H1 (cell line): ENCODE measurements at regions not wholly inside any gene's neighbourhood (a gene's known extent, or its start where the extent isn't known, plus 50 kb on each side); places are given as distances from the start of the nearest gene placed in this dataset.

ENCODE experiments used
- CTCF ChIA-PET: fragments of 300-600 bp; sonication (Branson Sonifier 250); formaldehyde crosslinking; loops from one replicate; lab custom pipeline; 2021; ENCODE audit not compliant: partially characterized antibody; lab: Charles Lee
- POLR2A ChIA-PET: fragments of 300-600 bp; sonication (Branson Sonifier 250); formaldehyde crosslinking; loops from one replicate; lab custom pipeline; 2021; ENCODE audit warnings: inconsistent platforms; ENCODE audit not compliant: partially characterized antibody; lab: Charles Lee
- DNase-seq, 2 experiments: peaks; one replicate each; pipeline versions ENCODE4 v3.0.0 to v3.0.0-alpha.2; 2010 to 2022; ENCODE audit warnings: low spot score in 2 of 2, low read depth in 1 of 2, mixed read lengths in 1 of 2
- FAIRE-seq: peaks from 2 replicates; lab custom pipeline; 2011; peaks lifted over from hg19 to GRCh38; lab: Jason Lieb, UNC
- H2AFZ ChIP-seq: 2 replicates; pipeline ENCODE4 v1.8.1; 2012; ENCODE audit warnings: low read length, inconsistent platforms
- H2AK5ac ChIP-seq: 2 replicates; pipeline ENCODE4 v1.6.1; 2013; ENCODE audit warnings: low read depth, low read length
- H2BK120ac ChIP-seq: replicated peaks from 2 replicates; pipeline ENCODE3; 2013; ENCODE audit warnings: low read depth, low read length, inconsistent platforms
- H2BK12ac ChIP-seq: 2 replicates; pipeline ENCODE4 v1.6.1; 2013; ENCODE audit warnings: low read depth, low read length
- H2BK15ac ChIP-seq: 2 replicates; pipeline ENCODE4 v1.6.1; 2013; ENCODE audit warnings: low read length
- H2BK20ac ChIP-seq: 2 replicates; pipeline ENCODE4 v1.6.1; 2013; ENCODE audit warnings: low read length
- H2BK5ac ChIP-seq: 2 replicates; pipeline ENCODE4 v1.6.1; 2013; ENCODE audit warnings: low read depth, low read length
- H3K14ac ChIP-seq: 2 replicates; pipeline ENCODE4 v1.6.1; 2013; ENCODE audit warnings: inconsistent platforms; ENCODE audit not compliant: insufficient read length
- H3K18ac ChIP-seq: 2 replicates; pipeline ENCODE4 v1.6.1; 2013; ENCODE audit warnings: low read length; ENCODE audit errors: extremely low read depth
- H3K23ac ChIP-seq: 2 replicates; pipeline ENCODE4 v1.6.1; 2013; ENCODE audit warnings: inconsistent platforms; ENCODE audit not compliant: insufficient read length
- H3K23me2 ChIP-seq: 2 replicates; pipeline ENCODE4 v1.6.1; 2013; ENCODE audit warnings: low read depth, low read length
- H3K27ac ChIP-seq: 2 replicates; pipeline ENCODE4 v1.6.1; 2011; ENCODE audit warnings: low read depth, low read length, inconsistent platforms
- H3K27me3 ChIP-seq, 4 experiments: replicated peaks in 1 of 4; 1 replicate in 1 of 4; 2 replicates in 3 of 4; pipeline versions ENCODE4 v1.6.1 to v1.8.1; 2011 to 2013; ENCODE audit warnings: low read length in 3 of 4, mild to moderate bottlenecking in 3 of 4, inconsistent platforms in 2 of 4, mixed read lengths in 2 of 4, moderate library complexity in 1 of 4; ENCODE audit not compliant: control insufficient read depth in 3 of 4, insufficient read depth in 3 of 4; ENCODE audit errors: extremely low read depth in 1 of 4
- H3K36me3 ChIP-seq, 4 experiments: 2 replicates each; pipeline versions ENCODE4 v1.6.1 to v1.8.1; 2011 to 2013; ENCODE audit warnings: mild to moderate bottlenecking in 4 of 4, low read length in 3 of 4, moderate library complexity in 2 of 4, control low read depth in 1 of 4, inconsistent platforms in 1 of 4; ENCODE audit not compliant: insufficient read depth in 4 of 4, control insufficient read depth in 2 of 4
- H3K4ac ChIP-seq: replicated peaks from 2 replicates; pipeline ENCODE3; 2013; ENCODE audit warnings: low read length, low read depth, mixed read lengths, inconsistent platforms; ENCODE audit not compliant: insufficient read length
- H3K4me1 ChIP-seq, 4 experiments: replicated peaks in 1 of 4; 1 replicate in 1 of 4; 2 replicates in 3 of 4; pipeline versions ENCODE4 v1.6.1 to v1.8.1; 2011 to 2013; ENCODE audit warnings: low read length in 3 of 4, inconsistent platforms in 2 of 4, mixed read lengths in 1 of 4; ENCODE audit not compliant: insufficient read depth in 4 of 4, control insufficient read depth in 3 of 4
- H3K4me2 ChIP-seq, 2 experiments: 2 replicates each; pipeline versions ENCODE4 v1.6.1 to v1.8.1; 2011 to 2013; ENCODE audit warnings: low read depth in 2 of 2, low read length in 2 of 2, control low read depth in 1 of 2, inconsistent platforms in 1 of 2, mild to moderate bottlenecking in 1 of 2; ENCODE audit not compliant: insufficient read depth in 1 of 2
- H3K4me3 ChIP-seq, 4 experiments: fragments of 200-600, 300-600 bp in 1 of 4; sonication (generic), shearing (Covaris generic), sonication (Bioruptor Twin) in 1 of 4; 2 replicates each; pipeline versions ENCODE4 v1.5.1 to v1.8.1; 2011 to 2016; ENCODE audit warnings: low read length in 4 of 4, low read depth in 3 of 4, control low read depth in 2 of 4, inconsistent platforms in 2 of 4, mild to moderate bottlenecking in 2 of 4, mixed read lengths in 1 of 4, moderate library complexity in 1 of 4; ENCODE audit not compliant: insufficient read depth in 2 of 4; ENCODE audit errors: extremely low read depth in 1 of 4
- H3K56ac ChIP-seq: replicated peaks from 2 replicates; pipeline ENCODE3; 2013; ENCODE audit warnings: low read depth, mild to moderate bottlenecking, mixed read lengths, low read length, inconsistent platforms; ENCODE audit not compliant: insufficient read length
- H3K79me1 ChIP-seq: 2 replicates; pipeline ENCODE4 v1.6.1; 2013; ENCODE audit warnings: low read depth, low read length, control low read depth
- H3K79me2 ChIP-seq, 2 experiments: 2 replicates each; pipeline versions ENCODE4 v1.6.1 to v1.8.1; 2012 to 2013; ENCODE audit warnings: low read length in 2 of 2, mild to moderate bottlenecking in 2 of 2, inconsistent platforms in 1 of 2; ENCODE audit not compliant: insufficient read depth in 2 of 2, control insufficient read depth in 1 of 2
- H3K9ac ChIP-seq, 4 experiments: replicated peaks in 1 of 4; 1 replicate in 1 of 4; 2 replicates in 3 of 4; pipeline versions ENCODE4 v1.6.1 to v1.8.1; 2011 to 2013; ENCODE audit warnings: low read depth in 3 of 4, low read length in 3 of 4, control low read depth in 2 of 4, mild to moderate bottlenecking in 2 of 4, moderate library complexity in 2 of 4, inconsistent platforms in 1 of 4; ENCODE audit errors: extremely low read depth in 1 of 4
- H3K9me3 ChIP-seq, 2 experiments: 2 replicates each; pipeline versions ENCODE4 v1.6.1 to v1.8.1; 2012 to 2013; ENCODE audit warnings: mild to moderate bottlenecking in 2 of 2, moderate library complexity in 2 of 2, control low read depth in 1 of 2, inconsistent platforms in 1 of 2, low read depth in 1 of 2, low read length in 1 of 2, mixed read lengths in 1 of 2; ENCODE audit not compliant: insufficient read depth in 2 of 2
- H4K20me1 ChIP-seq, 2 experiments: replicated peaks in 1 of 2; 2 replicates each; pipeline versions ENCODE3 to v1.8.1; 2011 to 2013; ENCODE audit warnings: inconsistent platforms in 2 of 2, low read length in 2 of 2, mild to moderate bottlenecking in 1 of 2; ENCODE audit not compliant: insufficient read depth in 2 of 2, control insufficient read depth in 1 of 2
- H4K5ac ChIP-seq: 2 replicates; pipeline ENCODE4 v1.6.1; 2013; ENCODE audit warnings: low read length, low read depth, mixed read lengths, inconsistent platforms; ENCODE audit not compliant: insufficient read length
- H4K8ac ChIP-seq: 2 replicates; pipeline ENCODE4 v1.8.0; 2013; ENCODE audit warnings: mild to moderate bottlenecking, moderate library complexity, low read length, inconsistent platforms; ENCODE audit not compliant: insufficient read depth; ENCODE audit errors: extremely low read depth
- H4K91ac ChIP-seq: replicated peaks from 2 replicates; pipeline ENCODE3; 2013; ENCODE audit warnings: low read length, mixed read lengths, inconsistent platforms; ENCODE audit not compliant: insufficient read length
- WGBS, 2 experiments: shearing (Covaris generic) in 1 of 2; methylation state at CpG; one replicate each; pipeline versions ENCODE4 v1.1.6 to v1.1.7; 2013 to 2015; ENCODE audit warnings: low lambda C conversion rate in 2 of 2, mixed read lengths in 2 of 2, inconsistent platforms in 1 of 2, low coverage in 1 of 2, missing lambda C conversion rate in 1 of 2; ENCODE audit not compliant: insufficient replicate concordance in 2 of 2, insufficient coverage in 1 of 2, insufficient read length in 1 of 2; ENCODE audit errors: extremely low coverage in 1 of 2, missing lambda C conversion rate in 1 of 2; 5-methylcytosine and 5-hydroxymethylcytosine counted together

GRCh38 chr1:29858646-29859045, 622.3 kb downstream of the PTPRU start:
- no peak overlapping the region for H2BK20ac ChIP-seq
- no peak overlapping the region for H4K91ac ChIP-seq
- no peak overlapping the region for H3K9ac ChIP-seq
- WGBS, 2 experiments: 86% methylated on average over 6 of the region's 6 CpGs; no CpG with 5 or more reads in 1 of the 2 experiments
- H3K36me3 ChIP-seq: no peaks in the 10 kb centered on the region
- H2AK5ac ChIP-seq: no peak overlapping the region
- H3K18ac ChIP-seq: no peak overlapping the region
- no peak overlapping the region for H3K4ac ChIP-seq
- no peaks in the 10 kb centered on the region for H3K9me3 ChIP-seq
- no peak overlapping the region for H2BK120ac ChIP-seq
- H3K23me2 ChIP-seq: no peaks in the 10 kb centered on the region
- DNase-seq: no peak
- no peak overlapping the region for H3K14ac ChIP-seq
- no peak overlapping the region for H3K56ac ChIP-seq
- no peaks in the 10 kb centered on the region for H3K27me3 ChIP-seq
- H3K23ac ChIP-seq: no peak overlapping the region
- no peak overlapping the region for H3K27ac ChIP-seq
- H2AFZ ChIP-seq: no peak overlapping the region
- no peak overlapping the region for H3K4me3 ChIP-seq
- no peaks in the 10 kb centered on the region for H4K20me1 ChIP-seq
- no peak overlapping the region for H2BK12ac ChIP-seq
- ChIA-PET POLR2A (interaction anchor here (1.6 kb wide), 1 partner anchor 66 kb away, joined by 3 read pairs; no protein-coding TSS in a partner anchor), CTCF (interaction anchor here (0.7 to 2.6 kb wide), 3 partner anchors 10 to 223 kb away, joined by 3 to 14 read pairs (median 3); no protein-coding TSS in a partner anchor)
- no peak for FAIRE-seq
- H3K4me2 ChIP-seq: no peak overlapping the region
- H3K79me1 ChIP-seq: no peaks in the 10 kb centered on the region
- no peaks in the 10 kb centered on the region for H3K79me2 ChIP-seq
- H2BK15ac ChIP-seq: no peak overlapping the region
- H3K4me1 ChIP-seq: peaks cover 0 to 2% (median 0%) of the 10 kb centered on the region in 4 experiments; a peak in 2 of 7 replicates
- no peak overlapping the region for H2BK5ac ChIP-seq
- H4K5ac ChIP-seq: no peak overlapping the region
- H4K8ac ChIP-seq: no peak overlapping the region
